Activated CD4-positive, alpha-beta T cell treated with anti-CD3 and anti-CD28 coated beads for 48 hours (primary cell): ENCODE measurements at regions not wholly inside any gene's neighbourhood (a gene's known extent, or its start where the extent isn't known, plus 50 kb on each side); places are given as distances from the start of the nearest gene placed in this dataset.

Experiments
- DNase-seq: peaks from one replicate; pipeline ENCODE4 v3.0.0-alpha.2; 2020

- DNase-seq: peak; percentile 55
Measured at GRCh38 chr10:3622845-3623621, 162.0 kb downstream of the KLF6 start.

- DNase-seq: peak; percentile 30
Measured at GRCh38 chr10:3622427-3622826, 162.6 kb downstream of the KLF6 start.

- no peak for DNase-seq
Measured at GRCh38 chr10:3620818-3621217, 164.2 kb downstream of the KLF6 start.

- DNase-seq: no peak
Measured at GRCh38 chr10:3619241-3619640, 165.8 kb downstream of the KLF6 start.

- no peak for DNase-seq
Measured at GRCh38 chr10:3616880-3617279, 168.1 kb downstream of the KLF6 start.

GRCh38 chr10:3613318-3613717 lies 171.7 kb downstream of the KLF6 start:
- no peak for DNase-seq

GRCh38 chr10:3612183-3613001 lies 172.6 kb downstream of the KLF6 start:
- no peak for DNase-seq

- no peak for DNase-seq
Measured at GRCh38 chr10:3606309-3606708, 178.7 kb downstream of the KLF6 start.

GRCh38 chr10:3605882-3606281 lies 179.1 kb downstream of the KLF6 start:
- DNase-seq: no peak

GRCh38 chr10:3595736-3596135 lies 189.3 kb downstream of the KLF6 start:
- no peak for DNase-seq

GRCh38 chr10:3593611-3594010 lies 191.4 kb downstream of the KLF6 start:
- DNase-seq: no peak

GRCh38 chr10:3592424-3592823 lies 192.6 kb downstream of the KLF6 start:
- DNase-seq: no peak

- no peak for DNase-seq
Measured at GRCh38 chr10:3588816-3589215, 196.2 kb downstream of the KLF6 start.

GRCh38 chr10:3588346-3588745 lies 196.7 kb downstream of the KLF6 start:
- no peak for DNase-seq

GRCh38 chr10:3584926-3585784 lies 199.9 kb downstream of the KLF6 start:
- no peak for DNase-seq

GRCh38 chr10:3580565-3580964 lies 204.4 kb downstream of the KLF6 start:
- no peak for DNase-seq

- DNase-seq: no peak
Measured at GRCh38 chr10:3579845-3580244, 205.2 kb downstream of the KLF6 start.

- DNase-seq: no peak
Measured at GRCh38 chr10:3578682-3579081, 206.3 kb downstream of the KLF6 start.

- DNase-seq: no peak
Measured at GRCh38 chr10:3578159-3578558, 206.8 kb downstream of the KLF6 start.

- no peak for DNase-seq
Measured at GRCh38 chr10:3574451-3574850, 210.6 kb downstream of the KLF6 start.

GRCh38 chr10:3573498-3573897 lies 211.5 kb downstream of the KLF6 start:
- no peak for DNase-seq

- no peak for DNase-seq
Measured at GRCh38 chr10:3571310-3571825, 213.6 kb downstream of the KLF6 start.

- no peak for DNase-seq
Measured at GRCh38 chr10:3570855-3571266, 214.1 kb downstream of the KLF6 start.
